Stomach (tissue), 8 donors: ENCODE measurements at regions not wholly inside any gene's neighbourhood (a gene's known extent, or its start where the extent isn't known, plus 50 kb on each side); places are given as distances from the start of the nearest gene placed in this dataset.

Experiments
- DNase-seq, 2 donors: peaks; one replicate each; pipeline versions ENCODE4 v3.0.0 to v3.0.0-alpha.2; 2013 to 2019
- H3K27ac ChIP-seq, 5 donors: fragments of 200-600 bp in 4 of 5; sonication (generic) in 4 of 5; one replicate each; pipeline ENCODE4 v1.5.1; 2013 to 2019; ENCODE audit warnings: mild to moderate bottlenecking in 1 of 5, moderate library complexity in 1 of 5
- H3K27me3 ChIP-seq, 3 donors: fragments of 200-600 bp; sonication (generic); one replicate each; pipeline ENCODE4 v1.5.1; 2017 to 2019; ENCODE audit warnings: mixed run types in 1 of 3
- H3K36me3 ChIP-seq, 4 donors: fragments of 200-600 bp; sonication (generic); 1 replicate in 3 of 4; 2 replicates in 1 of 4; pipeline ENCODE4 v1.5.1; 2016 to 2019
- H3K4me1 ChIP-seq, 4 donors: fragments of 200-600 bp; sonication (generic); one replicate each; pipeline ENCODE4 v1.5.1; 2016 to 2019
- H3K4me3 ChIP-seq, 4 donors: fragments of 200-600 bp; sonication (generic) in 3 of 4; one replicate each; pipeline ENCODE4 v1.5.1; 2016 to 2019; ENCODE audit warnings: mild to moderate bottlenecking in 1 of 4
- H3K9me3 ChIP-seq, 4 donors: fragments of 200-600 bp; sonication (generic); one replicate each; pipeline ENCODE4 v1.5.1; 2016 to 2019
- CTCF ChIP-seq, 7 experiments: fragments of 450-650 bp in 4 of 7; fragments of 200-600 bp in 3 of 7; sonication (generic) in 3 of 7; IDR thresholded peaks; one replicate each; pipeline ENCODE4 v1.5.1; 2016 to 2019; ENCODE audit warnings: antibody characterized with exemption in 7 of 7, control low read depth in 2 of 7, mild to moderate bottlenecking in 1 of 7
- EP300 ChIP-seq: sonication (generic); formaldehyde crosslinking; IDR thresholded peaks from one replicate; pipeline ENCODE4 v1.6.1; 2017; ENCODE audit warnings: antibody characterized with exemption
- POLR2A ChIP-seq, 4 donors: fragments of 450-650 bp; IDR thresholded peaks; one replicate each; pipeline ENCODE4 v1.6.1; 2016; ENCODE audit warnings: antibody characterized with exemption in 4 of 4, control low read depth in 2 of 4, mild to moderate bottlenecking in 1 of 4, moderate library complexity in 1 of 4
- POLR2AphosphoS5 ChIP-seq, 3 donors: sonication (generic); formaldehyde crosslinking; IDR thresholded peaks; one replicate each; pipeline ENCODE4 v1.6.1; 2016; ENCODE audit warnings: antibody characterized with exemption in 3 of 3
- WGBS, 5 donors: extraction: QIAGEN DNeasy Blood & Tissue Kit in 3 of 5; methylation state at CpG; one replicate each; pipeline versions ENCODE4 v1.1.5 to v1.1.7; 2013 to 2018; 5-methylcytosine and 5-hydroxymethylcytosine counted together
- intact Hi-C: fragments of 100-400 bp; cut with DNase I; formaldehyde crosslinking; loops from one replicate; pipeline ENCODE4 v1.15.1; 2023; ENCODE audit warnings: low total_unique reads
- donor health status: healthy with polysubstance abuse.
- donor health status: Bipolar disorder and iron deficiency.
- donor health status: healthy.

- H3K27me3 ChIP-seq: no peaks in the 10 kb centered on the region
- peaks cover 0 to 3% (median 0%) of the 10 kb centered on the region in 4 donors for H3K9me3 ChIP-seq
- no peak overlapping the region for H3K27ac ChIP-seq
- no peaks in the 10 kb centered on the region for H3K36me3 ChIP-seq
- no peak for DNase-seq
- H3K4me3 ChIP-seq: no peak overlapping the region
- WGBS, 5 donors: 44 to 76% (median 66%) methylated on average over 1 of the region's 1 CpG
- TF ChIP-seq POLR2AphosphoS5 (IDR thresholded peaks at IDR 0.05) (no peak), CTCF (IDR thresholded peaks at IDR 0.05) (no peak), POLR2A (IDR thresholded peaks at IDR 0.05) (no peak), EP300 (no peak)
- H3K4me1 ChIP-seq: no peaks in the 10 kb centered on the region
- intact Hi-C loops: no loop called here
These were observed 593.5 kb downstream of the MMUT start for GRCh38 chr6:48869595-48869994.

- WGBS, 5 donors: 71 to 91% (median 84%) methylated on average over 3 of the region's 3 CpGs
- no peak overlapping the region for H3K27ac ChIP-seq
- DNase-seq: no peak
- no peaks in the 10 kb centered on the region for H3K36me3 ChIP-seq
- peaks cover 0 to 11% (median 8%) of the 10 kb centered on the region in 4 donors for H3K9me3 ChIP-seq
- no peaks in the 10 kb centered on the region for H3K27me3 ChIP-seq
- H3K4me3 ChIP-seq: no peak overlapping the region
- no peaks in the 10 kb centered on the region for H3K4me1 ChIP-seq
- no peak for TF ChIP-seq CTCF (IDR thresholded peaks at IDR 0.05)
- no peak for TF ChIP-seq POLR2A (IDR thresholded peaks at IDR 0.05)
- no peak for TF ChIP-seq POLR2AphosphoS5 (IDR thresholded peaks at IDR 0.05)
- TF ChIP-seq EP300: no peak
- intact Hi-C loops: no loop called here
These were observed 596.4 kb downstream of the MMUT start for GRCh38 chr6:48866682-48867081.

GRCh38 chr6:48860175-48860574, 602.9 kb downstream of the MMUT start:
- H3K36me3 ChIP-seq: no peaks in the 10 kb centered on the region
- H3K9me3 ChIP-seq: peaks cover 0 to 11% (median 8%) of the 10 kb centered on the region in 4 donors
- no peak overlapping the region for H3K27ac ChIP-seq
- H3K4me1 ChIP-seq: no peaks in the 10 kb centered on the region
- H3K27me3 ChIP-seq: no peaks in the 10 kb centered on the region
- TF ChIP-seq EP300 (no peak), POLR2A (IDR thresholded peaks at IDR 0.05) (no peak), CTCF (IDR thresholded peaks at IDR 0.05) (no peak), POLR2AphosphoS5 (IDR thresholded peaks at IDR 0.05) (no peak)
- H3K4me3 ChIP-seq: no peak overlapping the region
- DNase-seq: no peak
- 86 to 97% (median 95%) methylated on average over 3 of the region's 3 CpGs for WGBS, 5 donors
- intact Hi-C loops: no loop called here

- 17 to 35% (median 27%) methylated on average over 2 of the region's 2 CpGs for WGBS, 5 donors
- Histone ChIP-seq H3K27ac (no peak overlapping the region), H3K27me3 (no peaks in the 10 kb centered on the region), H3K9me3 (peaks cover 0 to 9% (median 8%) of the 10 kb centered on the region in 4 donors), H3K4me1 (no peaks in the 10 kb centered on the region), H3K36me3 (no peaks in the 10 kb centered on the region), H3K4me3 (no peak overlapping the region)
- intact Hi-C loops: no loop called here
- DNase-seq: no peak
- no peak for TF ChIP-seq POLR2A (IDR thresholded peaks at IDR 0.05)
- no peak for TF ChIP-seq POLR2AphosphoS5 (IDR thresholded peaks at IDR 0.05)
- TF ChIP-seq CTCF (IDR thresholded peaks at IDR 0.05): no peak
- no peak for TF ChIP-seq EP300
These were observed 603.4 kb downstream of the MMUT start for GRCh38 chr6:48859562-48860123.
